ENCODE measurements at regions not wholly inside any gene's neighbourhood (a gene's known extent, or its start where the extent isn't known, plus 50 kb on each side); places are given as distances from the start of the nearest gene placed in this dataset.

GRCh38 chr18:37662099-37662498 lies 96.5 kb upstream of the CELF4 start:
- TF ChIP-seq POLR2AphosphoS5 (IDR thresholded peaks at IDR 0.05) (no peak), CTCF (IDR thresholded peaks at IDR 0.05) (no peak), POLR2A (IDR thresholded peaks at IDR 0.05) (no peak)

All from sigmoid colon (tissue), 4 donors.